Caco-2 (cell line): ENCODE measurements at regions not wholly inside any gene's neighbourhood (a gene's known extent, or its start where the extent isn't known, plus 50 kb on each side); places are given as distances from the start of the nearest gene placed in this dataset.

ENCODE experiments used
- BruUV-seq: library from RNA; stranded (reverse); fragments of 400-500 nt; replicated peaks from 2 replicates; lab custom pipeline; 2021; lab: Mats Ljungman, UMichigan
- CTCF ChIA-PET: fragments of 300-600 bp; sonication (Branson Sonifier 250); formaldehyde crosslinking; loops from one replicate; lab custom pipeline; 2022; ENCODE audit warnings: antibody characterized with exemption; lab: Charles Lee
- POLR2A ChIA-PET: fragments of 300-600 bp; sonication (Branson Sonifier 250); formaldehyde crosslinking; loops from one replicate; lab custom pipeline; 2022; ENCODE audit warnings: antibody characterized with exemption; lab: Charles Lee
- DNase-seq, 2 experiments: peaks; one replicate each; pipeline versions ENCODE4 v3.0.0 to v3.0.0-alpha.2; 2020 to 2022
- H3K27me3 ChIP-seq: replicated peaks from 2 replicates; pipeline ENCODE4 v1.6.0; 2011; ENCODE audit warnings: low read length; ENCODE audit not compliant: control insufficient read depth, insufficient read depth
- H3K36me3 ChIP-seq: 2 replicates; pipeline ENCODE4 v1.5.1; 2011; ENCODE audit warnings: low read length; ENCODE audit not compliant: control insufficient read depth, insufficient read depth
- H3K4me1 ChIP-seq: fragments of 250-450 bp; sonication (Bioruptor Pico); 2 replicates; pipeline ENCODE4 v1.5.1; 2020; ENCODE audit warnings: mild to moderate bottlenecking
- H3K4me3 ChIP-seq: 2 replicates; pipeline ENCODE4 v1.5.1; 2011; ENCODE audit warnings: low read depth, mild to moderate bottlenecking, control low read depth, low read length
- H3K9me3 ChIP-seq: fragments of 250-450 bp; sonication (Bioruptor Pico); 2 replicates; pipeline ENCODE4 v1.5.1; 2020; ENCODE audit warnings: mild to moderate bottlenecking, moderate library complexity
- H3K27ac Mint-ChIP-seq: one replicate; pipeline ENCODE4 v1.8.0; 2022; ENCODE audit warnings: mixed read lengths; ENCODE audit not compliant: unreplicated experiment
- H3K27me3 Mint-ChIP-seq: one replicate; pipeline ENCODE4 v1.8.0; 2022; ENCODE audit warnings: mixed read lengths; ENCODE audit not compliant: insufficient read depth, unreplicated experiment
- H3K36me3 Mint-ChIP-seq: one replicate; pipeline ENCODE4 v1.8.0; 2022; ENCODE audit warnings: mild to moderate bottlenecking, mixed read lengths; ENCODE audit not compliant: insufficient read depth, unreplicated experiment
- H3K4me1 Mint-ChIP-seq: one replicate; pipeline ENCODE4 v1.8.0; 2022; ENCODE audit warnings: low read depth, mixed read lengths; ENCODE audit not compliant: unreplicated experiment
- H3K4me3 Mint-ChIP-seq: one replicate; pipeline ENCODE4 v1.8.0; 2022; ENCODE audit warnings: mild to moderate bottlenecking, moderate library complexity, mixed read lengths; ENCODE audit not compliant: unreplicated experiment
- H3K9me3 Mint-ChIP-seq: one replicate; pipeline ENCODE4 v1.8.0; 2022; ENCODE audit warnings: mixed read lengths; ENCODE audit not compliant: unreplicated experiment
- intact Hi-C: fragments of 100-400 bp; cut with micrococcal nuclease; formaldehyde crosslinking; loops from one replicate; pipeline ENCODE4 v1.10.0; 2022; ENCODE audit not compliant: unreplicated experiment
- TF ChIP-seq, protein P1 (sequence below), 2 experiments: fragments of 200-600 bp in 1 of 2; IDR thresholded peaks; 1 replicate in 1 of 2; 2 replicates in 1 of 2; pipeline versions ENCODE4 v1.5.1 to v1.8.0; 2011 to 2022; ENCODE audit warnings: antibody characterized with exemption in 1 of 2, control low read depth in 1 of 2, inconsistent platforms in 1 of 2, low read depth in 1 of 2, low read length in 1 of 2, mild to moderate bottlenecking in 1 of 2, moderate library complexity in 1 of 2; ENCODE audit not compliant: insufficient read depth in 1 of 2, severe bottlenecking in 1 of 2, unreplicated experiment in 1 of 2

GRCh38 chr19:29302002-29302928 lies 89.3 kb upstream of the UQCRFS1 start:
- Mint-ChIP-seq H3K4me3 (no peak overlapping the region), H3K4me1 (no peaks in the 10 kb centered on the region), H3K27ac (no peak overlapping the region), H3K36me3 (no peaks in the 10 kb centered on the region), H3K27me3 (peaks cover 14% of the 10 kb centered on the region), H3K9me3 (peaks cover 15% of the 10 kb centered on the region)
- Histone ChIP-seq H3K9me3 (no peaks in the 10 kb centered on the region), H3K27me3 (no peaks in the 10 kb centered on the region), H3K4me1 (no peaks in the 10 kb centered on the region), H3K4me3 (no peak overlapping the region), H3K36me3 (no peaks in the 10 kb centered on the region)
- intact Hi-C loops = no loop called here
- DNase-seq = no peak
- ChIA-PET CTCF (no interaction called here), POLR2A (no interaction called here)
- no TSS peak for BruUV-seq
- TF ChIP-seq, protein P1, sequence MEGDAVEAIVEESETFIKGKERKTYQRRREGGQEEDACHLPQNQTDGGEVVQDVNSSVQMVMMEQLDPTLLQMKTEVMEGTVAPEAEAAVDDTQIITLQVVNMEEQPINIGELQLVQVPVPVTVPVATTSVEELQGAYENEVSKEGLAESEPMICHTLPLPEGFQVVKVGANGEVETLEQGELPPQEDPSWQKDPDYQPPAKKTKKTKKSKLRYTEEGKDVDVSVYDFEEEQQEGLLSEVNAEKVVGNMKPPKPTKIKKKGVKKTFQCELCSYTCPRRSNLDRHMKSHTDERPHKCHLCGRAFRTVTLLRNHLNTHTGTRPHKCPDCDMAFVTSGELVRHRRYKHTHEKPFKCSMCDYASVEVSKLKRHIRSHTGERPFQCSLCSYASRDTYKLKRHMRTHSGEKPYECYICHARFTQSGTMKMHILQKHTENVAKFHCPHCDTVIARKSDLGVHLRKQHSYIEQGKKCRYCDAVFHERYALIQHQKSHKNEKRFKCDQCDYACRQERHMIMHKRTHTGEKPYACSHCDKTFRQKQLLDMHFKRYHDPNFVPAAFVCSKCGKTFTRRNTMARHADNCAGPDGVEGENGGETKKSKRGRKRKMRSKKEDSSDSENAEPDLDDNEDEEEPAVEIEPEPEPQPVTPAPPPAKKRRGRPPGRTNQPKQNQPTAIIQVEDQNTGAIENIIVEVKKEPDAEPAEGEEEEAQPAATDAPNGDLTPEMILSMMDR (IDR thresholded peaks at IDR 0.05; ENCODE audit: insufficient read depth in 1 of 2, low read depth in 1 of 2, low read length in 1 of 2, severe bottlenecking in 1 of 2, unreplicated experiment in 1 of 2) = no peak

DNA sequence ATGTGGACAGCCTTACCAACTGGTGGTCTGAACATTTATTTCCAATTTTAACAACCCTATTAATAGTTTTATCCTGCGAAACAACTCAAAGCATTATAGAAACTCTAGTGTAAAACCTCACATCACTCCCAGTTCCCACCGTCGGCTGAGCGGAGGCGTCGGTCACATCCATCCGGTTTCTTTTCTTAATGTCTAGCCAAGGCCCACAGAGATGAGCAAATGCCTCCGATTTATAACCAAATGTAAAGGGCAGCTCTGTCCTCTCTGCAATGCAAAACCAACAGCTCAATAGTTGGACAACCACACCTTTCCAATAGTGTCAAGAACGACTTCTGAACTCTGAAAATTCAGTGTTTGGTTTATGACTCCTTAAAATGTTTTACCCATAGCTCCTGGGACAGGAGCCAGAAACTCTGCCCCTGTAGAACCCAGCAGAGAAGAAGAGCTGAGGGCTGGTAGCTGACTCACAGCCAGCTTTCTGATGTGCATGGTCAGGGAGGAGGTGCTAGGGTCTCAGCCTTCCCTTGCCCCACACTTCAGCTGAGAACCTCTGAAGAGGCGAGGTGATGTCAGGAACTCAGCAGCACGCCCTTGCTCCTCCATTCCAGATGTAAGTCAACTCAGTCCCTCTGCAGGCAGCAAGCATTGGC lies 90.2 kb upstream of the UQCRFS1 start:
- Mint-ChIP-seq H3K36me3 (no peaks in the 10 kb centered on the region), H3K4me3 (no peak overlapping the region), H3K9me3 (peaks cover 15% of the 10 kb centered on the region), H3K27ac (no peak overlapping the region), H3K27me3 (peaks cover 10% of the 10 kb centered on the region), H3K4me1 (no peaks in the 10 kb centered on the region)
- POLR2A ChIA-PET = no interaction called here
- Histone ChIP-seq H3K9me3 (no peaks in the 10 kb centered on the region), H3K27me3 (no peaks in the 10 kb centered on the region), H3K4me1 (no peaks in the 10 kb centered on the region), H3K36me3 (no peaks in the 10 kb centered on the region), H3K4me3 (no peak overlapping the region)
- no peak for DNase-seq
- TF ChIP-seq, protein P1 (IDR thresholded peaks at IDR 0.05; ENCODE audit: insufficient read depth in 1 of 2, low read depth in 1 of 2, low read length in 1 of 2, severe bottlenecking in 1 of 2, unreplicated experiment in 1 of 2) = no peak
- CTCF ChIA-PET = no interaction called here
- no TSS peak for BruUV-seq
- intact Hi-C loops = no loop called here

- CTCF ChIA-PET = no interaction called here
- TF ChIP-seq, protein P1 (IDR thresholded peaks at IDR 0.05; ENCODE audit: insufficient read depth in 1 of 2, low read depth in 1 of 2, low read length in 1 of 2, severe bottlenecking in 1 of 2, unreplicated experiment in 1 of 2) = no peak
- POLR2A ChIA-PET = no interaction called here
Measured at GRCh38 chr19:29303719-29304090, 90.8 kb upstream of the UQCRFS1 start.

More at GRCh38 chr19:29303719-29304090, 90.8 kb upstream of the UQCRFS1 start:
- no TSS peak for BruUV-seq
- DNase-seq = no peak
- Mint-ChIP-seq H3K9me3 (peaks cover 15% of the 10 kb centered on the region), H3K27me3 (peaks cover 14% of the 10 kb centered on the region), H3K27ac (no peak overlapping the region), H3K36me3 (no peaks in the 10 kb centered on the region), H3K4me3 (no peak overlapping the region), H3K4me1 (no peaks in the 10 kb centered on the region)
- H3K27me3 ChIP-seq = no peaks in the 10 kb centered on the region
- H3K36me3 ChIP-seq = no peaks in the 10 kb centered on the region
- H3K4me3 ChIP-seq = no peak overlapping the region
- H3K9me3 ChIP-seq = no peaks in the 10 kb centered on the region
- H3K4me1 ChIP-seq = no peaks in the 10 kb centered on the region
- intact Hi-C loops = no loop called here
